ENCODE measurements at regions not wholly inside any gene's neighbourhood (a gene's known extent, or its start where the extent isn't known, plus 50 kb on each side); places are given as distances from the start of the nearest gene placed in this dataset.

GRCh38 chr7:67777119-67777518 is 780.5 kb downstream of the TYW1 start:
- DNase-seq = no peak

- no peak for DNase-seq
Measured at GRCh38 chr7:67781841-67782240, 785.2 kb downstream of the TYW1 start.

GRCh38 chr7:67786021-67786420 is 789.4 kb downstream of the TYW1 start:
- DNase-seq = no peak

GRCh38 chr7:67788669-67789068 is 792.0 kb downstream of the TYW1 start:
- DNase-seq = no peak

- no peak for DNase-seq
Measured at GRCh38 chr7:67791918-67792317, 795.3 kb downstream of the TYW1 start.

GRCh38 chr7:67794544-67794943 is 797.9 kb downstream of the TYW1 start:
- DNase-seq = no peak

- no peak for DNase-seq
Measured at GRCh38 chr7:67803789-67804188, 807.2 kb downstream of the TYW1 start.

- no peak for DNase-seq
Measured at GRCh38 chr7:67805921-67806471, 809.4 kb downstream of the TYW1 start.

- DNase-seq = no peak
Measured at GRCh38 chr7:67807826-67808225, 811.2 kb downstream of the TYW1 start.

- DNase-seq = no peak
Measured at GRCh38 chr7:67809586-67809985, 813.0 kb downstream of the TYW1 start.

- no peak for DNase-seq
Measured at GRCh38 chr7:67813621-67814292, 817.1 kb downstream of the TYW1 start.

- DNase-seq = no peak
Measured at GRCh38 chr7:67817481-67817880, 820.8 kb downstream of the TYW1 start.

- no peak for DNase-seq
Measured at GRCh38 chr7:67821116-67821515, 824.5 kb downstream of the TYW1 start.

GRCh38 chr7:67823345-67823744 is 826.7 kb downstream of the TYW1 start:
- no peak for DNase-seq

GRCh38 chr7:67825356-67825755 is 828.7 kb downstream of the TYW1 start:
- DNase-seq = no peak

- DNase-seq = no peak
Measured at GRCh38 chr7:67841896-67842295, 845.3 kb downstream of the TYW1 start.

GRCh38 chr7:67842571-67842970 is 845.9 kb downstream of the TYW1 start:
- no peak for DNase-seq

- no peak for DNase-seq
Measured at GRCh38 chr7:67843001-67843565, 846.5 kb downstream of the TYW1 start.

- DNase-seq = no peak
Measured at GRCh38 chr7:67843615-67844014, 847.0 kb downstream of the TYW1 start.

- DNase-seq = no peak
Measured at GRCh38 chr7:67847092-67847787, 850.6 kb downstream of the TYW1 start.

GRCh38 chr7:67854221-67855178 is 857.9 kb downstream of the TYW1 start:
- peak; percentile 2 for DNase-seq

- no peak for DNase-seq
Measured at GRCh38 chr7:67855322-67855721, 858.7 kb downstream of the TYW1 start.

GRCh38 chr7:67856046-67856445 is 859.4 kb downstream of the TYW1 start:
- DNase-seq = no peak

Data from NCI-H187 treated with DMSO at 0.1 percent for 48 hours (cell line).